PFSK-1 (cell line): ENCODE measurements at regions not wholly inside any gene's neighbourhood (a gene's known extent, or its start where the extent isn't known, plus 50 kb on each side); places are given as distances from the start of the nearest gene placed in this dataset.

Source experiments
- FOXP2 ChIP-seq: optimal IDR thresholded peaks from 2 replicates; pipeline ENCODE3; 2011; ENCODE audit warnings: borderline replicate concordance, control low read depth, inconsistent platforms; ENCODE audit not compliant: insufficient read depth; ENCODE audit errors: extremely low read length, extremely low read depth
- POLR2AphosphoS5 ChIP-seq: IDR thresholded peaks from 2 replicates; pipeline ENCODE4 v1.6.1; 2012; ENCODE audit warnings: low read depth, mild to moderate bottlenecking, control low read depth, low read length, moderate library complexity
- SIN3A ChIP-seq: IDR thresholded peaks from 2 replicates; pipeline ENCODE4 v1.6.1; 2012; ENCODE audit warnings: mild to moderate bottlenecking, low read length, moderate library complexity, borderline replicate concordance; ENCODE audit not compliant: insufficient read depth
- TAF1 ChIP-seq: IDR thresholded peaks from 2 replicates; pipeline ENCODE4 v1.6.1; 2012; ENCODE audit warnings: low read length, control low read depth, borderline replicate concordance; ENCODE audit not compliant: insufficient read depth
- TF ChIP-seq, protein P1 (sequence below), 2 experiments: IDR thresholded peaks; 2 replicates each; pipeline versions ENCODE4 v1.6.1 to v1.8.0; 2011 to 2012; ENCODE audit warnings: low read depth in 2 of 2, low read length in 2 of 2, control low read depth in 1 of 2, inconsistent platforms in 1 of 2, mild to moderate bottlenecking in 1 of 2, moderate library complexity in 1 of 2; ENCODE audit not compliant: insufficient read depth in 1 of 2

DNA sequence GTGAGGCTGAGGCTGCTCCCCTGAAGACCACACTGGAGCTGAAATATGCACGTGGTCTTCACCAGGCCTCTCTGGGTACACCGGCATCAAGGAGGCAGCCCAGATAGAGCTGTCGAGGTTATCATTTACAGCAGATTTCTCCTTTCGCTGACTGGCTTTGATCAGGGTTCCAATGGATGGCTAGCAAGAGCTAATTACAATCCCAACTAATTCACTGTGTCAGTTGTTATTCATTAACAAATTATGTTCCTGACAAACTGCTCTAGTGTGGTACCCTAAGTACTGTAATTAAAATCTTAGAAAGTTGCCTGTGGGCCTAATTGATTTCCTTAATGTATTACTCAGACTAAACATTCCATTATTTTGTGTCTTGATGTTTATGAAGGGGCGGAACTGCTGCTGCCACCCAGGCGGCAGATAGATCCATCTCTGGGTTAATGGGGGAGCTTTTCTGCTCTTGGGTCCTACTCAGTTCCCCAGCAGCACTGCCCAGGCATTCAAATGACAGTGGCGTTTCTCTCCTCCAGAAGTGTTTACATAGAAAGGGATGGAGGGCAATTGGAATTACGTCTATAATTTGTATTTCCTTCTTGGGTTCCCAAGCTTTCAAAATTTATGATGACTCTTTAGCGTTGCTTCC is 71.7 kb upstream of the RAD23B start:
- TF ChIP-seq FOXP2 (no peak), TAF1 (no peak), SIN3A (no peak), POLR2AphosphoS5 (no peak)
- TF ChIP-seq, protein P1, sequence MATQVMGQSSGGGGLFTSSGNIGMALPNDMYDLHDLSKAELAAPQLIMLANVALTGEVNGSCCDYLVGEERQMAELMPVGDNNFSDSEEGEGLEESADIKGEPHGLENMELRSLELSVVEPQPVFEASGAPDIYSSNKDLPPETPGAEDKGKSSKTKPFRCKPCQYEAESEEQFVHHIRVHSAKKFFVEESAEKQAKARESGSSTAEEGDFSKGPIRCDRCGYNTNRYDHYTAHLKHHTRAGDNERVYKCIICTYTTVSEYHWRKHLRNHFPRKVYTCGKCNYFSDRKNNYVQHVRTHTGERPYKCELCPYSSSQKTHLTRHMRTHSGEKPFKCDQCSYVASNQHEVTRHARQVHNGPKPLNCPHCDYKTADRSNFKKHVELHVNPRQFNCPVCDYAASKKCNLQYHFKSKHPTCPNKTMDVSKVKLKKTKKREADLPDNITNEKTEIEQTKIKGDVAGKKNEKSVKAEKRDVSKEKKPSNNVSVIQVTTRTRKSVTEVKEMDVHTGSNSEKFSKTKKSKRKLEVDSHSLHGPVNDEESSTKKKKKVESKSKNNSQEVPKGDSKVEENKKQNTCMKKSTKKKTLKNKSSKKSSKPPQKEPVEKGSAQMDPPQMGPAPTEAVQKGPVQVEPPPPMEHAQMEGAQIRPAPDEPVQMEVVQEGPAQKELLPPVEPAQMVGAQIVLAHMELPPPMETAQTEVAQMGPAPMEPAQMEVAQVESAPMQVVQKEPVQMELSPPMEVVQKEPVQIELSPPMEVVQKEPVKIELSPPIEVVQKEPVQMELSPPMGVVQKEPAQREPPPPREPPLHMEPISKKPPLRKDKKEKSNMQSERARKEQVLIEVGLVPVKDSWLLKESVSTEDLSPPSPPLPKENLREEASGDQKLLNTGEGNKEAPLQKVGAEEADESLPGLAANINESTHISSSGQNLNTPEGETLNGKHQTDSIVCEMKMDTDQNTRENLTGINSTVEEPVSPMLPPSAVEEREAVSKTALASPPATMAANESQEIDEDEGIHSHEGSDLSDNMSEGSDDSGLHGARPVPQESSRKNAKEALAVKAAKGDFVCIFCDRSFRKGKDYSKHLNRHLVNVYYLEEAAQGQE (IDR thresholded peaks at IDR 0.05; ENCODE audit: insufficient read depth in 1 of 2, low read depth in 2 of 2, low read length in 2 of 2) = no peak

DNA sequence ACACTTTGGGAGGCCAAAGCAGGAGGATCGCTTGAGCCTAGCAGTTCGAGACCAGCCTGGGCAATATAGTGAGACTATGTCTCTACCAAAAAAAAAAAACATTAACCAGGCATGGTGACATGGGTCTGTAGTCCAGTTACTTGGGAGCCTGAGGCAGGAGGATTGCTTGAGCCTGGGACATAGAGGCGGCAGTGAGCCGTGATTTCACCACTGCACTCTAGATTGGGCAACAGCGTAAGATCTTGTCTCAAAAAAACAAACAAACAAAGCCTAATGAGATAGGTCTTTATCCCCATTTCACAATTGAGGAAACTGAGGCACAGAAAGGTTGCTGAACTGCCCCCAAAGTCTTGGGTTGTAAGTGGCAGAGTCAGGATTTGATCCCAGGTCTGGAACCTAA is 70.5 kb upstream of the RAD23B start:
- TF ChIP-seq POLR2AphosphoS5 (no peak), FOXP2 (no peak), TAF1 (no peak), SIN3A (no peak)

DNA sequence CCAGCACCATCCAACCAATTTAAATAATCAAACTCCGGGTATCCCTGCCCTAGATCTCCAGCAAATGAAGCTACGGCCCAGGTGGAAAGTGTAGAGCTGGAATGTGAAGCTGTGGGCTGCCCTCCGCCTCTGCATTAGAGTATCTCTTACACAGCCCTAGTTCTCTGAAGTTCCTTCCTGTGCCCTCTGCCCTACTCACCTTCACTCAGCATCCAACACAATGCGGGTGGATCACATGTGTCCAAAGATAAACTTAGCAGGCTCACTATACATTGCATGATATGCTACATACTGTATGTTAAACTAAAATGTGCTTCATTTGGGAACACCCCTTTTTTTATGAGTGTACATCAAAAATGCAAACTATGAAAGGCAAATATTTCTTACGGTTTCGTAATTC is 70.0 kb upstream of the RAD23B start:
- TF ChIP-seq FOXP2 = no peak
- TF ChIP-seq, protein P1 (IDR thresholded peaks at IDR 0.05; ENCODE audit: insufficient read depth in 1 of 2, low read depth in 2 of 2, low read length in 2 of 2) = no peak
- no peak for TF ChIP-seq POLR2AphosphoS5
- no peak for TF ChIP-seq SIN3A
- TF ChIP-seq TAF1 = no peak

DNA sequence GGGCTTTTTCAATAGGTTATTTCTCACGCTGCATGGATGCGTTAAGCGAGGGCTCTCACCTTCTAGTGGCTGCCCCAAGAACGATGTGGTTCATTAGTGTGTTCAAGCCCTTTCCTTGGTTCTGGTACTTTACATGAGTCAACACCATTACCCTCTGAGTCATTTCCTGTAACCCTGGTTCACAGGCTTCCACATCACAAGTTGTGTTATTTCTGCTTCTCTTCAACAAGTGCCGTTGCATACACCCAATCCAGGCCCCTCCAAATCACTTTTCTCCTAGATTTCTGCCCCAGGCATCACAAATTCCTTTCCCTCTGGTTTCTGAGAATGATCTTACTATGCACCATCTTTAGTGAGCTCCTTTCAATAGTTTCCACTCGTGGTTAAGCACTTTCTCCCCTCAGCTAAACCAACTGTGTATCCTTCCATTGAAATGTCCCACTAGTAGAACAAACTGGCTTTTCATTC is 69.5 kb upstream of the RAD23B start:
- TF ChIP-seq TAF1 = no peak
- no peak for TF ChIP-seq FOXP2
- TF ChIP-seq, protein P1 (IDR thresholded peaks at IDR 0.05; ENCODE audit: insufficient read depth in 1 of 2, low read depth in 2 of 2, low read length in 2 of 2) = no peak
- no peak for TF ChIP-seq SIN3A
- no peak for TF ChIP-seq POLR2AphosphoS5

DNA sequence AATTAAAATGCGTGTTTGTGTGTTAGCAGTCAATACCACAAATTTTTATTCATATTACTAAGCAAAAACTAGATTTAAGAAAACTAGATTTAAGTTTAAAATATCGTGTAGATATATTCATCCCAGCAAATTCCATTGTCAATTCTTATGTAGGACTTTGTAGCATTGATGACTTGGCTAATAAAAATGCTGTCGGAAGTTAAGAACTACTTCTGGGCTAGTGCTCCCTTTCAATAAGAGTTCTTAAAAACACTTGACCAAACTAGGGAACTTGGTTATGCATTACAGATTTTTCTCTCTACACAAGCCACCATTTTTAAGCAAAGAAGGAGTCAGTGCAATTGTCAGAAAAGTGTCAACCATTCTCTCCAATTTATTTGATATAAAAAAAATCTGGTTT is 68.7 kb upstream of the RAD23B start:
- TF ChIP-seq POLR2AphosphoS5 (no peak), FOXP2 (no peak), TAF1 (no peak), SIN3A (no peak)
- TF ChIP-seq, protein P1 (IDR thresholded peaks at IDR 0.05; ENCODE audit: insufficient read depth in 1 of 2, low read depth in 2 of 2, low read length in 2 of 2) = no peak
